GM18907 (cell line): ENCODE measurements at regions not wholly inside any gene's neighbourhood (a gene's known extent, or its start where the extent isn't known, plus 50 kb on each side); places are given as distances from the start of the nearest gene placed in this dataset.
A peak's percentile ranks its signal among the peaks of the same experiment; 100 is the strongest.
"Not testable (repeated sequence)": the region's sequence is repeated elsewhere in the genome, so short reads cannot be mapped to it uniquely, and the experiment has no call there.

Source experiments
- ATAC-seq: cut with Tn5 transposase; IDR thresholded peaks from one replicate; pipeline ENCODE4 v1.9.1; 2021; ENCODE audit warnings: mild to moderate bottlenecking, moderate library complexity; ENCODE audit not compliant: unreplicated experiment

DNA sequence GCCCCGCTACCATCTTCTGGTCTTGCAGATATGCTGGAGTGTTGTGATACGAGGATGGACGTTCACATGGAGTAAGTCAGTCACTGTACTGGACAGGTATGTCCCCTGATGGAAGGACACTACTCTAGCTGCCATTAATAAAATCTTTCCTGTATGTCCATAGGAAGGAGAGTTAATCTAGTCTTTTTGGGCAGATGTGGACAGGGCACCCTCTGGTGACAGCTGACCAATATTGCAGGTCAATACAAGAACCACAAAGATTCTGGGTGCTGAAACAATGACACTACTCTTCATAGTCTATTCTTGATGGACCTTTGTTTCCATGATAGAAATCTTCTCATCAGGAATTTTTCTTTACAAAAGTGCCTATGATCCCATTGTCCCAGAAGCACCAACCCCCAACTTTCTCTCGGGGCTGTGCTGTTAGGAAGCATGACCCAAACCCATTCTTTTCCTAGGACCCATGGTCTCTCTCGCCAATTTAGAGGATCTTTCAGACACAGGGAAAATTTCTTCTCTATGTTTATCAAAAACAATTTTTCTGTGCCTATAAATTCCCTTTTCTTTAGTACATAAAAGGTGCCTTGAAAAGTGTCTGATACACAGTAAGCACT, 376.9 kb downstream of the DTWD2 start:
- peak; percentile 52 for ATAC-seq

DNA sequence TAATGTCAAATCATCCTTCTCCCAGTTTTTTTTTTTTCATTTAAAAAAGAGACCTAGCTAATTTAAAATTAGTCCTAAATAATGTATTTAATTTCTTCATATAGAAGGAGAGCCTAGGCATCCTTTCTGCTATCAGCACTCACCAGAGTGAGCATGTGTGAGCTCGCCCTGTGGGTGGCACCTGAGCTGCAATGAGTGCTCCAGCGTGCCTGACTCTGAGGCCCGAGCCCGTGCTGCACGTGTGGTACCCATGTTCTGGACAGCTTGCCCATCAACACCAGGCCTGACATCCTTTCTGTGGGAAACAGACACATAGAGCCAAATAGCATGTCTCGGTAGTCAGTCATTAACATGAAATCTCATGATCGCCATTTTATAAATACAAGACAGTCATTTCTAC, 381.4 kb downstream of the DTWD2 start:
- ATAC-seq = no peak

DNA sequence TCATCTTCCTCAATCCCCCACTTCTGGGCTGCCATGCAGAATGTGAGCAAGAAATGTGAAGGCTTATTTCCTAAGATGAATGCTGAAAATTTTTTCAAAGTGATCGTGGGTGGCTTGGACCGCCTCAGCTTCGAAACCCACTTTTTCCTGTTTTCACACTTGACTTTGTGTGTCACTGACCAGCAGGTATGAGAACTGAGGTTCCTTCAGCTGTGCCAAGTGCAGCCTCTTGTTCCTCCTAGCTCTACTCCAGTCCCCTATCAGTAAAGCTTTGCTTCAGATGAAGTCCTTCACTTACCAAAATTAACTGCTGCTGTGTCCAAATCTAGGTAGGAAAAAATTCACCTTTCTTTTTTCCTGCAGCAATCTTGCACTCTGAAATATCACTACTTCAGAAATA, 382.6 kb downstream of the DTWD2 start:
- no peak for ATAC-seq

DNA sequence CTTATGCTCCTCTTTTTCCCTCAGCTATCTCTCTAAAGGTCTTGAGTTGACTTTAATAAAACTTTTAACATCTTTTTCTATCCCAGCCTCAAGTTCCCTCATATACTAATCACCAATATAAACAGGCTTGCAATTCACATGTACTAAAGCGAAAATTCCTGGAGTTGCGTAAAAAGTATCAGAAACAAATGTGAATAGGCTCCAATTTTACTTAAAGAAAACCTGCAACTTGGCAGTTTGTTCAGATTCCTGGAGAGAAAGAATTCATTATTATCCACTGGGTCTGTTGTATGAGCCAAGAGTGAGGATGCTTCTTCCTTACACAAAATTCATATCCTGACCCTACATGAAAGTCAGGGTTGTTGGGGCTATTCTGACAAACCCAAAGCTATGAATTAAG, 384.2 kb downstream of the DTWD2 start:
- ATAC-seq = no peak

DNA sequence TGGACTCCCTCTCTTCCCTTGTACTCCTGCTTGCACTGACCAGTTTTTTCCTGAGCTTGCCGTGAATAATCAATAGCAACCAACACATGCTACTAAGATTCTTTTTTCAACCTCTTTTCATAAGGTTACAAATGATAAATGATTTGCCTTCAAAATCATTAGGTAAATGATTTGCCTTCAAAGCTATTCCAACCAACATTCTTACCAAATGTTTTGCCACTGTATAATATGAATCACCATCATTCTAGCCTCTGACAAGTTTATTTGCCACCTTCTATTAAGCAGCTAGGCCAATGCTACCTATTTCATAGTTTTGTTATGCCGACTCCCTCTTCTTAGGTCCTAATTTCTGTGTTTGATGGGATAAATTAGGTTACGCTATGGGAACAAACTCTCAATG, 385.1 kb downstream of the DTWD2 start:
- no peak for ATAC-seq

DNA sequence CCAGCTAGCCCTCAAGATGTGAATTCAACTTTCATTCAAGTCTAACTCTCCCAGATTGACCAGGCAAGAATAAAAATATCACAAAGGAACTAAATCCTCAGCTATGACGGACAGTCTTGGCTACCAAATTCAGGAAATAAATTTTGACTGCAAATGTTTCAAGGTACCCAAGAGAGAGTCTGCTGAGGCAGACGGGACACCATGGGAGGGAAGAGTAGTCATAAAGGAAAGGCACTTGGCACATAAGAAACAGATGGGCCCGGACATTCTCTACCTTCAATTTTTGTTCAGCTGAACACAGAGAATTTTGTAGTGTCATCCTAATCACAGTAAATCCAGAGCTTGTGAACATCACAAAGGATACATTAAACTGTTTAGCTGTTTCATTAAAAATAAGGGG, 390.0 kb downstream of the DTWD2 start:
- no peak for ATAC-seq

DNA sequence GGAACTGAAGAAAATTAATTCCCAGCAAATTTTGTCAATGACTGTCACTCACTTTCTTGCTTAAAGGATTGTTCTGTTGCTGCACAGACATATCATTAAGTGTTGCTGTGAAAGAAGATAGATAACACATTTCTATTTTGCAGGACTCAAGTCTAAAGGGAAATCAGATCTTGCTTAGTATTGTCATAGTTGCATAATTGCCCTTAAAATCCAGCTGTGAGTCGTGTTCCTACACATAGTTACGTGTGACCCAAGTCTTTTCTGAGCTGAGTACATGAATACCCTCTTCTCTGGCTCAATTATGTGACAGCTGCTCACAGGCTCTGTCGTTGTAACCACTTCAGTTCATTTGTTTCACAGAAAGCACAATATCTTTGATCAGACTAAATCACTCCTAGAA, 390.8 kb downstream of the DTWD2 start:
- no peak for ATAC-seq

DNA sequence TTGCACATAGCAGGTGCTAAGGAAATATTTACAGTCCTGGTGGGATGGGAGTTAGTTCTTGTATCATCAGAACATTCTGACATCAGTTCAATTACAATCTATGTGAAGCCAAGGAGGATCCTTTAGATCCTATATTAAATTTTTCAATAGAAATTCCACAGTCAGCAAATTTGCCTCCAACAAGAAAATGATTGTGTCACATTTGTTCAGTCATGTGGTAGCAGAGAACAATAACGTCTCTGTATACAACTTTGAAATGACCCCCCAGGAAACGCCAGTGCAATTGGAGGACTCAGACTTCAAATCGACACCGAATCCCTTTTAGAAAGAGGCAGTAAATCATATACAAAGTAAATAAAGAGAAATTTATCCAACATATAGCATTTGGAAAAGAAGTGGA, 392.1 kb downstream of the DTWD2 start:
- no peak for ATAC-seq

DNA sequence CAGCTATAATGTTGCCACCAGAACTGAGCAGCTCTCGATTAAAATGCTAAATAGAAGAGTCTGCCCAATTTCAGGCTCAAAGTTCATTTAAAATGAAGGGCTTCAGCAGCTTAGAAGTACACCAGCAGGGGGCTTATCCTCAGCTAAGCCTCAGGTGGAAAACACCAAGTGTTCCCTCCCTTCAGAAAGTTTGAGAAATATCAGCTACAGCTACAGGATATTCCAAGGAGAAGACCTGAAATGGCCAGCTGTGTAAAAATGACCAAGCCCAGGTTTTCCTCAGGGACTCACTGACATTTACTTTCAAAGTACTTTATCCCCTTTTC, 395.4 kb downstream of the DTWD2 start:
- no peak for ATAC-seq

DNA sequence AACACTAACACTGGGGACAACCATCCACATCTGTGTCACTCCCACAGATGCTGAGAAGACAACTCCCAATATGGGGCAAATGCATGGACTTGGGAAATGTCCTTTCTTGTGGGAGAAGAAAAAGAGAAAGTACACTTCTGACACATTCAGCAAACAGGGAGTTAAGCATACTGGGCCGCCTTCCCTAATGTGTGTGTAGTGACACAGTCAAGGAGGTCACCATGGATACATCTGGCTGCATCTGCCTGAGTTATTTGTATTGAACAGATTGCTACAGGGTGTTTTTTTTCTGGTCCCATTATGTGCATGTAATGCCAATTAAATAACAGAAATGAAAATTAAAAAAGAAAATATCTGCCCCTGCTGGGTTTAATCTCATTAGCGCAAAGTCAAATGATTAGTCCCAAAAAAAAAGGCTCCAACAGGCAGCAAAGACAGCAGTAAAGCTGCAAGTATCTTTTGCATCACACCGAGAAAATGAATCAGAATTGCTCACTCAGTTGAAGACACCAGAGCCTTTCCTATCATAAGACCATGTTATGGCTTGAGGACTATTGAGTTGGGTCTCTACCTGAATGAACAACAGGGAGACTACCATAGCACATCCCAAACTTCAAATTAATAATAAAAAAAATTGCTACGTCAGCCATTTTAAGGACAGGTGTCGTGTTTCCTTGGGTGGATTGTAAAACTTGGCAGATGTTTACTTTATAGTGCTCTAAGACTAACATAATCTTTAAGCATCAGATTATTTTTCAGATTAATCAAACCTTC, 395.9 kb downstream of the DTWD2 start:
- no peak for ATAC-seq

DNA sequence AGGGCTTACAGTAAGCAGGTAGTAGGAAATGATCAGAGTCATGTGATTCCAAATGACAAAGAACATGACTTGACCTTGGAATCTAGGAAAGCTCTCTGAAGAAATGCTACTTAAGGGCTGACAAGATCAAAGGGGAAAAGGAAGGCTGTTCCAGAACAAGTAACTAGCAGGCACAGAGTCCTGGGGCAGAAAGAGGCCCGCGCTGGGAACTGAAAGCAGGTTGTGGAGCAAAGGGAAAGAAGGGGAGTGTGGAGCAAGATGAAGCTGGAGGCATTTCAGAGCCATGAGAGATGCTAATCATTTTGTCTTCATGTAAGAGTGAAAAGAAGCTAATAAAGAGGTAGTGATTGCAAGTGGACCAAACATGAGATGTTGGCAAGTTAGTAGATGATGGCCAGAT, 397.5 kb downstream of the DTWD2 start:
- ATAC-seq = no peak

DNA sequence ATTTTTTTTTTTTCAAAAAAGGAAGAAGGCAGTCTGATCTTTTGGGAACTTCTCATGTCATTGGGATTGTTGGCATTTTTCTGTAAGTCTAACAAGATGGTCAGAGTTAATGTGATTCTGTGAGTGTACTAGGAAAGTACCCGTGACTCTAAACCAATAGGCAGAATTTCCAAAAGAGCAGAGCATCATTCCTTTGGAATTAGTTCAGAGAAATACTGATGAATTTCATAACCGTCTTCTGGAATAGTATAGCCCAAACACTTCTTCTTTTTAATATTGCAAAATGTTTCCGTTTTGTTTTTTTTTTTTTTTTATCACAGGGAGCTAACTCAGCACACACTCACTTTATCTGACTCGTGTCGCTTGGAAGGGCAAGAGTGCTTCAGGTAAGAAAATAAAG, 407.4 kb downstream of the DTWD2 start:
- no peak for ATAC-seq

DNA sequence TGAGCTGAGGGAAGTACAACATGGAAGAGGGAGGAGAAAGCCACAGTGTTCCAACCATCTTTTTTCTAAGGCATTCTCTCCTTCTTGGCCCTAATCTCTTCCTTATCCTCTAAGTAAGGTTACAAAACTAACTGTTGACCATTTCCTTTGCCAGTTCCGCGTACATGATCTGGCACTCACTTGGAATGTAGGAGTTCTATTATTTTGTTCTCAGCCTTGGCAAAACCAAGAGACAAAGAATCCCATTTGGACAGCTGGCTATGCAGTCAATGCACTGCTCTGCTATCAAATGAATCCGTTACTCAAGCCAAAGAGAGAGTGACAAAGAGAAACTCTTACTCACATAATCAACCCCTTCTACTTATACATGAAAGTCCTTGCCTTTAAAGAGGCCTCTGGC, 410.3 kb downstream of the DTWD2 start:
- no peak for ATAC-seq

DNA sequence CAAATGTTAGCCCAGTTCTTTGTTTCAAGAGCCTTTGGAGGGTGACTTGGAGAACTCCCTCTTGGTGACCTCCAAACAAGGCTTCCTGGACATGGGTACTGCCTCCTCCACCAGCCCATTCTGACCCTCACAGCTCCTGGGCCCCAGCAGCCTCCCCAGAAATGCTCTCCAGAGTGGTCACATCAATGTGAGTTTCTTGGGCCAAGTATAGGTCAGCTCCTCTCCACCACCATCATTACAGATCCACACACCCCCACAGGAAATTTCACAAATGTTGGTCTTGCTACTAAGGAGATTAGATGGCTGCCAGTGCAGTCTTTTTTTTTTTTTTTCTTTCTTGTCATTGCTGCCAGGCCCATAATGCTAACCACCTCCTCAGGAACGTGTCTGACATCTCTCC, 410.7 kb downstream of the DTWD2 start:
- no peak for ATAC-seq

DNA sequence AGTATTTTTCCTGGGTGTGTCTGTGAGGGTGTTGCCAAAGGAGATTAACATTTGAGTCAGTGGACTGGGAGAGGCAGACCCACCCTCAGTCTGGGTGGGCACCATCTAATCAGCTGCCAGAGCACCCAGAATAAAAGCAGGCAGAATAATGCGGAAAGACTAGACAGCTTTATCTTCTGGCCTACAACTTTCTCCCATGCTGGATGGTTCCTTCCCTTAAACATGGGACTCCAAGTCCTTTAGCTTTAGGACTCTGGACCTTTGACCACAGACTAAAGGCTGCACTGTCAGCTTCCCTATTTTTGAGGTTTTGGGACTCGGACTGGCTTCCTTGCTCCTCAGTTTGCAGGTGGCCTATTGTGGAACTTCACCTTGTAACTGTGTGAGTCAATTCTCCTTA, 418.1 kb downstream of the DTWD2 start:
- not testable (repeated sequence) for ATAC-seq

DNA sequence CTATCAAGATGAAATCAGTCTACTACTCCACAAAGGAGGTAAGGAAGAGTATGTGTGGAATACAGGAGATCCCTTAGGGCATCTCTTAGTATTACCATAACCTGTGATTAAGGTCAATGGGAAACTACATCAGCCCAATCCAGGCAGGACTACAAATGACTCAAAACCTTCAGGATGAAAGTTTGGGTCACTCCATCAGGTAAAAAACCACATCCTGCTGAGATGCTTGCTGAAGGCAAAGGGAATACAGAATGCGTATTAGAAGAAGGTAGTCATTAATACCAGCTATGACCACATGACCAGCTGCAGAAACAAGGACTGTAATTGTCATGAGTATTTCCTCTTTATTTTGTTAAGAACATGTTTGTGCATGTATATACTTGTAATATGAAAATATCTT, 418.8 kb downstream of the DTWD2 start:
- ATAC-seq = not testable (repeated sequence)

DNA sequence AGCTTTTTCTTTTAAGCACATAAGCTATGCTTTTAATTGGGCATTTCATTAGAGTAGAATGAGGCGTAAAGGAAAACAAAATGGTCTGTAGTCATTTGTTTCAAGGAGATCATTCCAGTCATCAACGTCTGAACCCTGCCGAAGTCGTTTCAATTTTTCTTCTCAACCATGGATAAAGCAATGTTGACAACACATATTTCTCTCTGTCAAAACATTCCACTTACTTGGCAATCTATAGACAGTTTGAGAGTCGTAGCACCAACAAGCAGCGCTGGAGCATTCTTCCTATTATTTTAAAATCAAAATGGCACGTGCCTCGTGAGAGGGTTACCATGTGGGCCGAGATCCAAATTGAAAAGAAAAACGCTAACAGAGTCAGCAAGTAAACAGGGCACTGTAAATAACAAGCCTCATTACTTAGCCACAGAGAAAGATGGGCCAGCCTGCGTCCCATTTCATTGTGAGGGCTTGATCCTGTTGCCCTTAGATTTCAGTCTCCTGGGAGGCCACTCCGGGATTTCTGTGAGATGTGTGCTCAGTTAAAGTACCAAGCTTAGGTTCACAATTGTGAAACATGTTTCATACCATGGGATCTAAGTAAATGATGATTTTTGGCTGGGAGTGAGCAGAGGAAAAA, 422.9 kb downstream of the DTWD2 start:
- ATAC-seq = no peak

DNA sequence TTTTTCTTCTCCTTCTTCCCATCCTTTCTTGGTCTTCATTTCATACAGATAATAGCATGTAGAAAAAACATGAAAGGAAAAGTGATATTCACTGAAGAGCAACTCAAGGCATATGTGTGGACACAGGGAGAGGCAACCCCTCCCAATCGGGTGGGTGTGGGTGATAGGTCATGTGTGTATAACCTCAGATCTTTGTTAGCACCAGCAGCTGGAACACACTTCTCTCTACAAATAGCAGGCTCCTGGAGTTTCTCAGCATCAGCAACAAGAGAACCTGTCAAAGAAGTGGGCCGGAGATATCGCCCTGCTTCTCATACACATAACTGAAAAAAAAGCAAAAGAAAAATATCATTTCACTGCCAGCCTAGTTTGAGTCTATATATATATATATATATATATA, 426.4 kb downstream of the DTWD2 start:
- no peak for ATAC-seq

DNA sequence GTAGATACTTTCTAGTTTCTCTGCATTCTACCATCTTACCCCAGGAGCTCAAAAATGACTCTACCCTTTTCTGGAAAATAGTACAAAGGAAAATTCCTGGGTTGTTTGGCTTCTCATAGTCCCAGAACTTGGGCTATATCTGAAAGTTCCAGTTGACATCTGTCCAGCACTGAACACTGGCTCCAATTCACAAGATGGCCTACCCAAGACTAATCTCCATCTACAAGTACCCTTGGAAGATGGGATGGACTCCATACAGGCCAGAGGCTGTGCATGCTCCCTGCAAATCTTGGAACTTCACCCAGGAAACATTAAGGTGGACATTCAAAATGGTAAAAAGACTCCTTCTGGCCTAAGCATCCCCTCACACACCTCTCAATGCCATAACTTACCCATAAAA, 427.1 kb downstream of the DTWD2 start:
- ATAC-seq = no peak

DNA sequence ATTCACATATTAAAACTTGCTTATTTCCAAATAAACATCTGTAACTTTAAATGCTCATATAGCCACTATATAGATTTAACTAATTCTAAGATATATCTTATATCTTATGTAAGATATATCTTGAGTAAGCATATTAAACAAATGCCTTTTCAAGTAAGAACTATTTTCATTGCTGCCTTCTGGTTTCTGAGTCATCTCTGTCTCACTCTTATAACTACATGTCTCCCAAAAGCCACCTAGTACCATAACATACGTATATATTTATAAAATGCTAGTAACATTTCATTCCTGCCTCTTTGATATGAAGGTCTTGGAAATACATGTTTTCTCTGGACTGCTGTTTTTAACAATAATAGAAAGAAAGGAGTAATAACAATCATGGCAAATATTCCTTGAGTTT, 429.5 kb downstream of the DTWD2 start:
- no peak for ATAC-seq

DNA sequence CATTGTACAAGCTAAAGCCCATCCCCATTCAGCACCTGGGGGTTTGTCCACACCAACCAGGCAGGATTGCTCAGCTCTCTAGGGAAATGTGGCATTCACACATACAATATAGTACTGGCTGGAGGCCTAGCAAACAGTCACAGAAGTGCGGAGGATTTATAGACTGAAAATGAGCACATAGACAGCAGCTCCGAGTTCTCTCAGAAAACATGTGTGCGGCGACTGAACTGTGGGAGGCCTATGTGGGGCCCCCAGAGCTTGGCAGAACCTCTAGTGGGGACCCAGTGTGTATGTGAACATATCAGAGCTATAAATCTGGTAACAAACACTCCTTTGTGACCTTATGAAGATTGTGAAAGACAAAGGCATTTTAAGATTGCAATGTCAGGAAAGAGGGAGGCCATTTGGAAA, 431.1 kb downstream of the DTWD2 start:
- ATAC-seq = no peak

DNA sequence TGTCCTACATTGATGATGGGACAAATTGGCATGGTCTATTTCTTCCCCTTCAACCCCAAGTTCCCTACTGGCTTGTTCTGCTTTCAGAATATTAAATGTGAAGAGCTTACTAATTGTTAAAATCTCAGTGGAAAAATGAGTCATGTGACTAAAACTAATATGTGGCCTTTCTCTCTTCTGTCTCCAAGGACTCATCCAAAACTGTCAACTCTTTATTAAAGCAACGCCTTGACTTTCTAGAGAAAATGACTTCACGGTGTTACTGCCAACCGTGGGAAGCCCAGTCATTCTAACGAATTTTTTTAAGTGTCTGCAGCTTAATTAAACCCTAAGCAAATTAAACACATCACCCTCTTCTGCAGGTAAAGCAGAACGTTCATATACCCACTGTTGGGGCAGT, 431.6 kb downstream of the DTWD2 start:
- ATAC-seq = no peak

DNA sequence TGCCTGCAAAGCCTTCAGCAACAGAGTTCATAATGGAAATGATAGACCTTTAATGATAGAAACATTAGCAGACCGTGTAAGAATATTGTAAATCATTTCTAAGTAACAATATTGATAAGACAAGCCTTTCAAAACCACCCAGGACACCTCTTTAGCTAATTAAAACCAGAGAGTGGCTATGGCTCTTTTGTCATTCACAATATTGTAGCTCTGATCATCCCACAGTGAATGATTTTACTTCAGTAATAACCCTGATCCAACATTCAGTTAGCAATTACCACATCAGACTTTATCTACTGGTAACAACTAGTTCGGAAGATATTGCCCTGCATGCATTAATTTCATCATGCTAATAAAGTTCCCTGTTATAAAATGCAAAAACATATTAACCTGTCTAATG, 432.6 kb downstream of the DTWD2 start:
- no peak for ATAC-seq
